RCC 7860 (cell line): ENCODE measurements at regions not wholly inside any gene's neighbourhood (a gene's known extent, or its start where the extent isn't known, plus 50 kb on each side); places are given as distances from the start of the nearest gene placed in this dataset.

ENCODE experiments used
- DNase-seq: peaks from one replicate; pipeline ENCODE4 v3.0.0-alpha.2; 2015; ENCODE audit warnings: low spot score
- FAIRE-seq: peaks from 2 replicates; lab custom pipeline; 2012; peaks lifted over from hg19 to GRCh38; lab: Jason Lieb, UNC

DNA sequence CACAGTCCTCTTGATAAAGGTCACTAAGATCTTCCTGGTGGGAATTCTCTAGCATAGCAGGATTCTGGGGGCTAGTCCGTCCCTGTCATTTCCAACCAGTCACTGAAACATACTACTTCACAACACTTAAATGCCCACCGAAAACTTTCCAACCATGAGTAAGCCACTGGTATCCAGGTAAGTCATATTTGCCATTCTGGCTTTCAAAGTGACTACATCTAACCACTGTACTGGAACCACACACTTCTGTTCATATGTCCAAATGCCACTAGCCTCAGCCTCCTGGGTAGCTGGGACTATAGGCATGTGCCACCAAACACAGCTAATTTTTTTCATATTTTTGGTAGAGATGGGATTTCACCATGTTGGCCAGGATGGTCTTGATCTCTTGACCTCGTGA is 64.3 kb upstream of the VANGL1 start:
- DNase-seq, result no peak
- FAIRE-seq, result no peak

DNA sequence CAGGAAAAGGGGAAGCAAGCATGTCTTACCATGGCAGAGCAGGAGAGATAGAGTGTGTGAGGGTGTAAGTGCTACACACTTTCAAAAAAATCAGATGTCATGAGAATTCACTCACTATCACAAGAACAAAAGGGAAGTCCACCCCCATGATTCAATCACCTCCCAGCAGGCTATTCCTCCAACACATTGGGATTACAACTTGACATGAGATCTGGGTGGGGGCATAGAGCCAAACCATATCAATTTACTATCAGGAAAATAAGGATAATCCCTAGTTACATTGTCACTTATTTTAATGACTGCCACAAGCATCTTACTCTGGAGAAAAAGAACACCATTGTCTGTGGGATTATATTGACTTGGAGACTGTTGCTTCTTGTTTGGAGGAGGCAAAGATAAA is 66.1 kb upstream of the VANGL1 start:
- FAIRE-seq (no peak), DNase-seq (no peak)

DNA sequence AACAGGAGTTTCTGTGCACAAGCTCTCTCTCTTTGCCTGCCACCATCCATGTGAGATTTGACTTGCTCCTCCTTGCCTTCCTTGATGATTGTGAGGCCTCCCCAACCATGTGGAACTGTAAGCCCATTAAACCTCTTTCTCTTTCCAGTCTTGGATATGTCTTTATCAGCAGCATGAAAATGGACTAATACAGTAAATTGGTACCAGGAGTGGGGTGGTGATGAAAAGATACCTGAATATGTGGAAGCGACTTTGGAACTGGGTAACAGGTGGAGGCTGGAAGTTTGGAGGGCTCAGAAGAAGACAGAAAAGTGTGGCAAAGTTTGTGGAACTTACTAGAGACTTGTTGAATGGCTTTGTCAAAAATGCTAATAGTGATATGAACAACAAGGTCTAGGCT is 69.1 kb upstream of the VANGL1 start:
- DNase-seq, result no peak
- no peak for FAIRE-seq

DNA sequence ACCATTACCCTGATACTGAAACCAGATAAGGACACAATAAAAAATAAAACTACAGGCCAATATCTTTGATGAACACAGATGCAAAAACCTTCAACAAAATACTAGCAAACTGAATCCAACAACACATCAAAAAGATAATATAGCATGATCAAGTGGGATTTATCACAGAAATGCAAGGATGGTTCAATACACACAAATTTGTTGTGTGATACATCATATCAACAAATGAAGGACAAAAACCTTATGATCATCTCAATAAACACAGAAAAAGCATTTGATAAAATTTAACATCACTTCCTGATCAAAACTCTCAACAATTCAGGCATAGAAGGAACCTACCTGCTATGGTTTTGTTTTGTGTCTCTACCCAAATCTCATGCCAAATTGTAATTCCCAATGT is 74.3 kb upstream of the VANGL1 start:
- FAIRE-seq, result no peak

DNA sequence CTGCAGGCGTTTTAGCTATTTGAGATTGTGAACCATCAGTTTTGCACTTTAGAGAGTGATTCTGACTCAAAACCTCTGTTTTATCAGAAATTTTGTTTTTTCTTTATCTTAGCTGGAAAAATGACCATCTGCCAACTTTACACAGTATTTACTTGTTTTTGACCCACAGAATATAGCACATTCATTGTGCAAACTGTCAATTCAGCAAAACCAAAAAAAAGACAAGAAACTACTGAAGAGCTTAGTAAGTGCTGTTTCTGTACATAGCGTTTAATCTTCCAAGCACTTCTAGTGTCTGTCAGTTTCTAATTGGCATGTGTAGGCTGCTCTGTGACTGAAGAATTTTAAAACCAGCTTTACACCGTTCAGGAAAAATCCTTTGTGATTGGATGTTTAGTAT is 76.0 kb upstream of the VANGL1 start:
- FAIRE-seq (no peak), DNase-seq (no peak)

More for the DNA sequence above, 74.3 kb upstream of the VANGL1 start:
- no peak for DNase-seq

DNA sequence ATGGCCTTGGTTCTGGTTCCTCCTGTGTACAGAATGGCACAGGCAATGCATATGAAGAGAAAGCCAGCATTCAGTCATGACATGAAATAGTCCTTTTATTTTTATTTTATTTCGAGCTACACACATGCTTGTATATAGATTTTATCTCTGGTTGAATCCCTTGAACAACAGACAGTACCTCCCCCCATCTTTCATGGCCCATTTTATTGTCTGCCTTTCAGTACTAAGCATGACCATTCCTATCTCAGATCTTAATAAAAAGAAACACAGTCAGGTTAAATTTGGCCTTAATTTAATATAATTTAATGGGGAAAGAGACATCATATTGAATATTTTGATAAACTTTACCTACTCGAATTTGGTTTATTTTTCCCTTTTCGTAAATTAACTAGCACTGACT is 76.4 kb upstream of the VANGL1 start:
- FAIRE-seq (no peak), DNase-seq (no peak)

DNA sequence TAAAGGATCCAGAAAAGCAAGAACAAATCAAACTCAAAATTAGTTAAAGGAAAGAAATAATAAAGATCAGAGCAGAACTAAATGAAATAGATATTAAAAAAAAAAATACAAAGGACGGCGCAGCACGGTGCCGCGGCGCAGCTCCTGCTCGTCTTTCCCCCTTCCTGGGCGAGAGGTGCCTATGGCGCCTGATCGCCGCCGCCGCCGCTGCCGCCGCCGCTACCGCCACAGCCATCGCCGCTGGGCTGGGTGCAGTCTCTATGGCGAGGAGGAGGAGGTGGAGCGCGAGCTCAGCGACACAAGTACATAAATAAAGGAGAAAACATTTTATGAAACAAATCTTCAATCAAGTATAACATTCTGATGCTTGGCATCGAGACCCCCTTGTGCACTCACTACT is 77.6 kb upstream of the VANGL1 start:
- FAIRE-seq (no peak), DNase-seq (no peak)

DNA sequence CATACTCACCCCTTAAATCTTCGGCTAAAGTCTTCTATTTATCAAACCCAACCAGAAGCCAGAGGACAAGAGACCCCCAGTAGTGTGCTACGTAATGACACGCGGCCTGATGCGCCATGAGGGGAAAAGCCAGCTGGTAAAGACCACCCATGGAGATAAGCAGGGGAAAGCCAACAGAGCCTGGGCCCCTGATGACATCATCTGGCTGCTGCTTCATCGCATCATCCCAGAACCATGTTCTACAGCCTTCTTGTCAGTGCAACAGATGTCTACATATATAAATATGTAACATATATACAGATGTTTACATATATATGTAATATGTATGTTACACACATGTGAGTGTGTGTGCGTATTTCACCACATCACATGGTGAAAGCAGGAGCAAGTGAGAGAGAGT is 81.7 kb upstream of the VANGL1 start:
- no peak for FAIRE-seq
- DNase-seq, result no peak

DNA sequence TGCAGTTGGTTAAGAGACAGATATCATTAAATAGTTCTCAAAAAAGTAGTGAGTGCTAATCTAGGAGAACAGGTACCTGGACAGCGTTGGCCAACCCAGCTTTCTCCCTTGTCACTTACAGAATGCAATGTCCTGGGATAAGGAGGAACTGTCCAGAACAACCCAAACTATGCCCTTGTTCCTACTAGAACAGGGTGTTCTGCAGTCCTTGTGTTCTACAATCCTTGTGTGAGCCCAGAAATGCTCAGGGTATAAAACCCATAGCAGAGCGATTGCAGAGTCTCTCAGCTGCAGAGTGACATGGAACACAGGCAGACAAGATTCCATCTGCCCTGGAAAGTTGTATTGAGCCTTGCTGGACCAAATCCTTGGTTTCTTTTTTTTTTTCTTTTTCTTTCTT is 83.5 kb upstream of the VANGL1 start:
- no peak for FAIRE-seq
- DNase-seq, result no peak

DNA sequence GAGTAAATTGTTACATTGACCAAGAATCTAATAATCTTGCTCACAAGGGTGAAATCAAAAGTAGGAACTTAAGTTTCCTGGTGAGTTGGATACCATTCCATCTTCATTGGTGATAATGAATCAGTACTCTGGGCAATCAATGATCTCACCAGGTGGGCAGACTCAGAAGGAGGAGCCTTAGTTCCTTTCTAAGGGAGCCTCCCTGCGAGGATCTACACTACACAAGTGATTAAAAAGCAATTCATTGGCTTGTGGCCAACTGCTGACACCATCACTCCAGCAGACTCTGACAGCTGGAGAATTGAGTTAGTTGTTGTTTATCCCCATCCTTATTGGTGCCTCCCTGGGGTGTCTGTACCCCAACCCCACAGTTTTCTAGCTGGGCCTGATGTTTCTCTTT is 84.1 kb upstream of the VANGL1 start:
- FAIRE-seq (no peak), DNase-seq (no peak)

DNA sequence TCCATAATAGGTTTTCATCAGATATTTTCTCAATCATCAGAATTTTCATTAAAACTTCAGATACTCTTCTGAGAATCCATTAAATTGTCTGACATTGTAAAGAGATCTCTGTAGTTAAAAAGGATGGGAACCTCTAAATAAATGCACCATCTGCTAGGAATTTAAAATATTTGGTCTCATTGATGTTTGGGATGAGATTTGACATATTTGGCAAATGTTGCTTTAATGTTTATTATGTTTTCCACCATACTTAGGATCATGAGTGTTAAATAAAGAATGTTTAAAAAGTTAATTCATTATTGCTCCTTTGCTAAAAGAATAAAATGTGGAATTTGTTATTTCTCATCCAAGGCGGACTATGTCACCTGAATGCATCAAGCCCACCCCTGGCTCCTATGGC is 85.5 kb upstream of the VANGL1 start:
- FAIRE-seq (no peak), DNase-seq (no peak)

DNA sequence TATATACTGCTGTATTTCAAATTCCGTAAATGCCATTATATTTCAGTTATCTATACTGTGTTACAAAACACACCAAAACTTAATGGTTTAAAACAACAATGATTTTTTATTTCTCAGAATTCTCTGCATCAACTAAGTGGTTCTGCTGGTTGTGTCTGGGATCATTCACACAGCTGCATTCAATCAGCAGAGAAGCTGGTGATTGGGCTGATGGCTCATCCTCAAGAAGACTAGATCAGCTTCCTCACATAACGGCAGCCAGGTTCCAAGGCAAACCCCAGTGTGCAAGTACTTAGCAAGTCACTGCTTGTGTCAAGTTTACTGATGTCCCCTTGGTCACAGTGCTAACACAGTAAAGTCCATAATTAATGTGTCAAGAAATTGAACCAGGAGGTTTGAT is 86.3 kb upstream of the VANGL1 start:
- DNase-seq, result no peak
- no peak for FAIRE-seq

DNA sequence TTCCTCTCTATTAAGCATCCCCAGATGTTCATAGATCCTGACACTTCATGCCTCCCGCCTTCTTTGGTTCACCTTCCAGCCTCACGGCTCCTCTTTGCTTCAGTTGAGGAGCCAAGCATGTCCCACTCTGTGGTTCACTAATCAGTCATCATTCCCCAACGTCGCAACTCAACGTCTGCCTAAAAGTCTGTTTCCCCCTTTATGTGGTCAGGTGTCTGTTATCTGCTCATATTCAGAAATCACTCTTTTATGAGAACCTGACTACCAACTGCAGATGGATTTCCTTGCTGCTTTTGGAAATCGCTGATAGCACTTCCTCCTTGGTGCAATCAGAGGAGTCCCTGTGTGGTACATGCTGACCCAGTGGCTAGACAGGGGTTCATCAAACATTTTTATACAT is 94.1 kb upstream of the VANGL1 start:
- no peak for DNase-seq

DNA sequence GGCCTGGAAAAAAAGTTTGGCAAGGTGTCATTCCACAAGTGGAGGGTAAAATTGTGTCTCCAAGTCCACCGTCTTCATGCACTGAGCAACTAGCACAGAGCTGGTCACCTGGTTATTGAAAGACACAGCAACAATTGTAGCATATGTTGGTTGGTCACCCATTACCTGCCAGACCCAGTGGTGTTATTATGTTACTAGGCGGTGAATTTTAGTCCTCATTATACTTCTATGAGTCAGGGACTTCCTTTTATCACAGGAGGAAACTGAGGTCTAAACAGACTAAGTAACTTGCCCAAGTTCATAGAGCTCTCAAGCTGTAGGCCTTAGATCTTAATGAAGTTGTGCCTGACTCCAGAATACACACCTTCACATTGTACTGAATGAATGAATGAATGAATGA is 94.9 kb upstream of the VANGL1 start:
- peak; percentile 38 for FAIRE-seq
- DNase-seq, result peak; percentile 58

More for the DNA sequence above, 94.1 kb upstream of the VANGL1 start:
- FAIRE-seq, result no peak

DNA sequence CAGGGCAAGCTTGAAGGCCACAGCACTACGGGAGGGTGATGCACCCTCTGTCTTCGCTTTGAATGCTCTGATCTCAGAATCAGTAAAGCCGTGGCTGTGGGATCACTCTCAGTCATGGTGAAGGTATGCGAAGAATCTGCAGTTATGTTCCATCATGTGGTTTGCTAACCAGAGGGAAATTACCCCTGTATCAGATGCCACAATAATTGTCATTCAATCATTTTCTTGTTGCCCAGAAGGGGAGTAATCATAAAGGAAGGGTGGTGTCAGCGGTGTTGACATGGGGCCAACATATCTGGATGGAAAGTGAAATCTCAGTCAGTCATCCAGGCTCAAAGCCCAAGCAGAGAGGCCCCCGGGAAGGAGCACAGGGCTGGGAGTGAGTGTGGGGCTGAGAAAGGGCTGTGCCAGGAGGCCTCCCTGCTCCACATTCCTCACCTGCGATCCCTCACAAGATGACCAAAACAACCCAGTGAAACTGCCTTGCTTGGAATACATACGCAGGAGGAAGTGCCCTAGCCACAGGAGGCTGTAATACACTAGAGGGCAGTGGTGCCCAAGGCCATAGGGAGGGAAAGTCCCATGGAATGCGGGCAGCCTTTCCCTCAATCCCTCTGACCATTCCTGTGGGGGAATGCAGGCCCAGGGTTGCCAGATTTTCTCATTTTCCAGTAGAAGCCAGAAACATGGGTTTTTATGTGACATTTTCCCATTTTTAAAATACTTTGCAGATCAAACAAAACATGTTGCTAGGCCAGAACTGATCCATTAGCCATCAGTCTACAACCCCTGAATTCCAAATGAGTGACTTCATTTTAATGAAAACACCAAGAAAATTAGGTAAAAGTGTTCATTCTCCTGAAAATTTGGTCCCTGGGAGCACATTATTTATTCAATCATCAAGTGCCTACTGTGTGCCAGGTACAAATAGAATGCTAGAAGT is 95.7 kb upstream of the VANGL1 start:
- peak; percentile 100 for DNase-seq
- peak; percentile 99 for FAIRE-seq

DNA sequence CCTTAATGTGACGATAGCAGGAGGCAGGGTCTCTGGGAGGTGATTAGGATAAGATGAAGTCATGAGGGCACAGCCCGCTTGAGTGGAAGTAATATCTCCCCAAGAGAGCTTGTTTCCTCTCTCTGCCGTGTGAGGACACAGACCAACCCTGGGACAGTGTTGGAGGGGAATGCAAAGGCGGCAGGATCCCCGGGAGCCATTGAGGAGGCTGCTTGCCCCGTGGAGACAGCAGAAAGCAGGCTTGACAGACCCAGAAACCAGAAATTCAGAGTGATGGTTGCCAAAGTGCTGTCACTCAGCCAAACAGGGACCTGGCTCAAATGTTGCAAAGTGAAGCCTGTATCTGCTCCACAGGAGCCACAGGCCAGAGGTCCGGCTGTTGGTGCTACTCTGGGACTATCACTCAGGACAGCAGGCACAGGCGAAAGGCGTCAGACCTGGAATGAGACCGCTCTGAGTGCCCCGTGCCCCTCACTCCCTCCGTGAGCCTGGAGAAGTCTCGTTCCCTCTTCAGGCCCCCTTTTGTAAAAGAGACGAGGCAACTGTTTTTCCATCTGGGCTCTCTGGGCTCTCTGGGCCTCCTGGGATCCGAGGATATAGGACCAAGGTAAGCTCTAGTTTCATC is 96.6 kb upstream of the VANGL1 start:
- FAIRE-seq, result peak; percentile 42
- DNase-seq, result peak; percentile 67

DNA sequence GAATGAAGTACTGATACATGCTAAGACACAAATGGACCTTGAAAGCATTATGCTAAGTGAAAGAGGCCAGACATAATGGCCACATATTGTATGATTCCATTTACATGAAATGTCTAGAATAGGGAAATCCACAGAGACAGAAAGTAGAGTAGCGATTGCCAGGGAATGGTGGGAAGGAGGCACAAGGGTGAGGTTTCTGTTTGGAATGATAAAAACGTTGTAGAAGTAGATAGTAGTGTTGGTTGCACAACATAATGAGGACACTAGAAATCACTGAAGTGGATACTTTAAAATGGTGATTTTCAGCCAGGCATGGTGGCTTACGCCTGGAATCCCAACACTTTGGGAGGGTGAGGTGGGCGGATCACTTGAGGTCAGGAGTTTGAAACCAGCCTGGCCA is 97.6 kb upstream of the VANGL1 start:
- peak; percentile 30 for FAIRE-seq
- DNase-seq, result peak; percentile 42

DNA sequence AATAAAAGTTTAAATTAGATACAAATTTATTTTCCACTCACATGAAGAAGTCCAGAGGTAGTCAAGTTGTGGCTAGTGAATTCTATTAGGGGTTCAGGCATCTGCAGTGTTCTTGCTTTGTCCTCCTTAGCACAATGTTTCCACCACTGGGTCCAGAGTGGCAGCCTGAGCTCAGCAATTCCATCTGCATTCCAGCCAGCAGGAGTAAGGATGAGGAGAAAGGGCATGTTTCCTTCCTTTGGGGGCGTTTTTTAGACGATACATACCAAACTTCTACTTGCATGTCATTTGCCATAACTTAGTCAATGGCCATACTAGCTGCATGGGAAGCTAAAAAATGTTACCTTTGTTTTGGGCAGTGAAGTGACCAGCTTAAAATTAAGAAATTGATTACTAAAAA is 98.5 kb upstream of the VANGL1 start:
- DNase-seq, result no peak
- no peak for FAIRE-seq

DNA sequence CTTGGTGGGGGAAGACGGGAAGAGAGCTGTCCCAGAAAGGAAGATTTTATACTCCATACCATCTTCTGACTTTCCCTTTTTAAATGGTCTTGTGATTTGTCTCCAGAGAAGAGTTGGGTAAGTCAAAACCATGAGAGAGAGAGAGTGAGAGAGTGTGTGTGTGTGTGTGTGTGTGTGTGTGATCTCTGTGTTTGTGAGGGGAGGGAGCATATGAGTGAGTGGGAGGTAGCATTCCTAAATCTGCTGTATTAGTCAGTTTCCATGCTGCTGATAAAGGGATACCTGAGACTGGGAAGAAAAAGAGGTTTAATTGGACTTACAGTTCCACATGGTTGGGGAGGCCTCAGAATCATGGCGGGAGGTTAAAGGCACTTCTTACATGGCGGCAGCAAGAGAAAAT is 102.0 kb upstream of the VANGL1 start:
- DNase-seq (no peak), FAIRE-seq (no peak)

DNA sequence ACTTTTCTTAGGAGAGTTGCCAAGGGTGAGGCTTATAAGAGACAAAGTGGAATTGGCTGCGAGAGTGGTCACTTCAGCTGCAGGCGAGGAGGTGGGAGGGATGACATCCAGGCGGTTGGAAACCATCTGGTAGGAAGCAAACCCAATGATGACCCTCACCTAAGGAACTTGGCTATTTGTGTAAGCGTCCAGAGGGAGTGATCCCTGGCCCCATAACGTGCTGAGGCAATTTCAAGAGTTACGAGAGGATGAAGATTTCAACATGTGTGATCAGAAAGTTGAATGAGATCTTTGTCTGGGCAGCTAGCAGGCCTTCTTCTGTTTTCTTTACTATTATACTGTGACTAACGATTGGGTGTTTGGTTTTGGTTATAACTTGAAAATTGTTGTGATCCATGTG is 102.7 kb upstream of the VANGL1 start:
- FAIRE-seq (no peak), DNase-seq (no peak)

DNA sequence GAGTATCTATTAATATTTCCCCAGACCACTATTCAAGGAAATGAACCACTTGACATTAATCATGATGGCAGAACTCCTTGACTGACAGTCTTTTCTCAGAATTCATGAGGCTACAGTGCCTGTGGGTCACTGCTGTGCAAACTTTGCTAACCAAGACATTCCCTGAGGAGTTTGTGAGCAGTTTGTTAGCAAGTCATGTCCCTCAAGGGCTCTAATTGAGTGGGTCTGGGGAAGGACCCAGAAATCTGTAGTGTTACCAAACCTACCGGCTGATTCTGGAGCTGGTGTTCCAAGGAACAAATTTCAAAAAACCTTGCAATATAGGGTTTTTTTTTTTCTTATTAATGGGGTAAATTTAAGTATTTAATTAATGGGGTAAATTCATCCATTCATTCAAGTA is 103.2 kb upstream of the VANGL1 start:
- DNase-seq (no peak), FAIRE-seq (peak; percentile 85)

DNA sequence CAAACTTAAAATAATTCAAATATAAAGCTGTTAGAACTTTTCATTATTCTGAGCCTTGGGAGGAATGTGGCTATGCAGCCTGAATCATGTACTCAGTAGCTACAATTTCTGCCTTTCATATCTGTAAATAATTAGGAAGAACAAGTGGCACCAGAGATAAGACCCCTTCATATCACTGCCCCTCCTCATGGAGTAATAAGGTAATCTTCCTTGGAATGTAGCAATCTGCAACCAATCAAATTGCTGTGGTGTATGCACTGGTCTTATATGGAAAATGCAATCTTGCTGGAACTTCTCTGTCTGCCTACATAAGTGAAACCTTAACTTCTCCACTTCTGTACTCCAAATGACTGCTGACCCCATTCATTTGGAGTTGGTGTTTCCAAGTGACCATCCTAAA is 104.4 kb upstream of the VANGL1 start:
- FAIRE-seq (no peak), DNase-seq (no peak)
